K562 (cell line): ENCODE measurements at regions not wholly inside any gene's neighbourhood (a gene's known extent, or its start where the extent isn't known, plus 50 kb on each side); places are given as distances from the start of the nearest gene placed in this dataset.
A peak's percentile ranks its signal among the peaks of the same experiment; 100 is the strongest.

Source experiments
- ADNP ChIP-seq: fragments of 200-800 bp; sonication (Bioruptor generic); IDR thresholded peaks from 2 replicates; pipeline ENCODE4 v1.6.1; 2016; ENCODE audit warnings: missing genetic modification characterization, missing compliant biosample characterization
- BRD9 ChIP-seq: fragments of 450-650 bp; IDR thresholded peaks from 2 replicates; pipeline ENCODE4 v1.6.1; 2018; ENCODE audit warnings: low read depth; ENCODE audit not compliant: partially characterized antibody
- CEBPG ChIP-seq, 3 experiments: fragments of 200-800 bp in 1 of 3; sonication (Bioruptor generic) in 1 of 3; sonication (generic) in 1 of 3; formaldehyde crosslinking in 1 of 3; IDR thresholded peaks in 2 of 3; conservative IDR thresholded peaks in 1 of 3; 2 replicates each; pipeline versions ENCODE4 v1.6.1 to v1.8.0; 2016 to 2022; ENCODE audit warnings: missing compliant biosample characterization in 2 of 3, missing genetic modification characterization in 2 of 3, mild to moderate bottlenecking in 1 of 3, missing genetic modification reagents in 1 of 3
- CHD1 ChIP-seq: fragments of 200-600 bp; sonication (generic); IDR thresholded peaks from one replicate; pipeline ENCODE4 v1.6.1; 2012; ENCODE audit warnings: mild to moderate bottlenecking, moderate library complexity, low read length, inconsistent platforms
- CHD4 ChIP-seq: fragments of 200-600 bp; sonication (generic); IDR thresholded peaks from 3 replicates; pipeline ENCODE4 v1.6.1; 2012; ENCODE audit warnings: low read depth, mild to moderate bottlenecking, mixed read lengths, low read length, inconsistent platforms; ENCODE audit not compliant: insufficient read depth, insufficient replicate concordance, poor library complexity, severe bottlenecking
- ERF ChIP-seq: fragments of 450-650 bp; formaldehyde crosslinking; IDR thresholded peaks from 2 replicates; pipeline ENCODE4 v1.4.0; 2020; ENCODE audit warnings: mild to moderate bottlenecking, mixed read lengths
- ETV6 ChIP-seq, 3 experiments: fragments of 150-350 bp in 1 of 3; sonication (generic) in 1 of 3; formaldehyde crosslinking in 1 of 3; IDR thresholded peaks; 2 replicates each; pipeline versions ENCODE4 v1.6.1 to v1.8.0; 2014 to 2022; ENCODE audit warnings: borderline replicate concordance in 2 of 3, low read depth in 2 of 3, antibody characterized with exemption in 1 of 3, low read length in 1 of 3, mild to moderate bottlenecking in 1 of 3, missing genetic modification reagents in 1 of 3
- ILF3 ChIP-seq: fragments of 450-650 bp; IDR thresholded peaks from 2 replicates; pipeline ENCODE4 v1.6.1; 2018; ENCODE audit warnings: antibody characterized with exemption, mild to moderate bottlenecking, moderate library complexity, borderline replicate concordance
- KDM1A ChIP-seq, 2 experiments: fragments of 450-650 bp; IDR thresholded peaks; 2 replicates each; pipeline ENCODE4 v1.6.1; 2016; ENCODE audit warnings: mild to moderate bottlenecking in 2 of 2
- POLR2AphosphoS5 ChIP-seq: IDR thresholded peaks from 2 replicates; pipeline ENCODE4 v1.6.1; 2011; ENCODE audit warnings: mild to moderate bottlenecking, low read depth, low read length, moderate library complexity; ENCODE audit not compliant: control insufficient read depth, insufficient read depth
- PRPF4 ChIP-seq: fragments of 200-400 bp; formaldehyde crosslinking; IDR thresholded peaks from one replicate; pipeline ENCODE4 v1.6.1; 2017; ENCODE audit warnings: low read length, low read depth, mild to moderate bottlenecking; ENCODE audit not compliant: insufficient read depth, poor library complexity, severe bottlenecking
- SRSF9 ChIP-seq: fragments of 200-400 bp; formaldehyde crosslinking; IDR thresholded peaks from 2 replicates; pipeline ENCODE4 v1.6.1; 2017; ENCODE audit warnings: low read depth, low read length, borderline replicate concordance
- TAF15 ChIP-seq: fragments of 200-400 bp; formaldehyde crosslinking; IDR thresholded peaks from 2 replicates; pipeline ENCODE4 v1.6.1; 2017; ENCODE audit warnings: mild to moderate bottlenecking, low read depth, low read length, moderate library complexity
- ZBTB1 ChIP-seq: sonication (generic); formaldehyde crosslinking; IDR thresholded peaks from 2 replicates; pipeline ENCODE4 v1.8.1; 2023; ENCODE audit warnings: missing genetic modification reagents, low read depth, mild to moderate bottlenecking, borderline replicate concordance
- ZC3H8 ChIP-seq: fragments of 450-650 bp; IDR thresholded peaks from 2 replicates; pipeline ENCODE4 v1.6.1; 2017
- ZFX ChIP-seq: sonication (generic); formaldehyde crosslinking; IDR thresholded peaks from 2 replicates; pipeline ENCODE4 v1.8.0; 2022; ENCODE audit warnings: mild to moderate bottlenecking, missing genetic modification reagents, moderate library complexity
- ZNF146 ChIP-seq: IDR thresholded peaks from one replicate; pipeline ENCODE4 v1.6.1; 2018; ENCODE audit warnings: missing compliant biosample characterization; ENCODE audit not compliant: unreplicated experiment
- ZNF644 ChIP-seq: fragments of 200-800 bp; sonication (Bioruptor generic); IDR thresholded peaks from 2 replicates; pipeline ENCODE4 v1.6.1; 2016; ENCODE audit warnings: low read depth, missing genetic modification characterization, missing compliant biosample characterization
- TF ChIP-seq, protein P1 (sequence below): fragments of 450-650 bp; formaldehyde crosslinking; conservative IDR thresholded peaks from 2 replicates; pipeline ENCODE4 v1.4.0; 2022; ENCODE audit warnings: mild to moderate bottlenecking, missing genetic modification characterization
- TF ChIP-seq, protein P2 (sequence below): IDR thresholded peaks from 2 replicates; pipeline ENCODE4 v1.6.1; 2011; ENCODE audit not compliant: insufficient read length; ENCODE audit errors: extremely low read depth
- TF ChIP-seq, protein P3 (sequence below): fragments of 450-650 bp; IDR thresholded peaks from 2 replicates; pipeline ENCODE4 v1.6.1; 2016

DNA sequence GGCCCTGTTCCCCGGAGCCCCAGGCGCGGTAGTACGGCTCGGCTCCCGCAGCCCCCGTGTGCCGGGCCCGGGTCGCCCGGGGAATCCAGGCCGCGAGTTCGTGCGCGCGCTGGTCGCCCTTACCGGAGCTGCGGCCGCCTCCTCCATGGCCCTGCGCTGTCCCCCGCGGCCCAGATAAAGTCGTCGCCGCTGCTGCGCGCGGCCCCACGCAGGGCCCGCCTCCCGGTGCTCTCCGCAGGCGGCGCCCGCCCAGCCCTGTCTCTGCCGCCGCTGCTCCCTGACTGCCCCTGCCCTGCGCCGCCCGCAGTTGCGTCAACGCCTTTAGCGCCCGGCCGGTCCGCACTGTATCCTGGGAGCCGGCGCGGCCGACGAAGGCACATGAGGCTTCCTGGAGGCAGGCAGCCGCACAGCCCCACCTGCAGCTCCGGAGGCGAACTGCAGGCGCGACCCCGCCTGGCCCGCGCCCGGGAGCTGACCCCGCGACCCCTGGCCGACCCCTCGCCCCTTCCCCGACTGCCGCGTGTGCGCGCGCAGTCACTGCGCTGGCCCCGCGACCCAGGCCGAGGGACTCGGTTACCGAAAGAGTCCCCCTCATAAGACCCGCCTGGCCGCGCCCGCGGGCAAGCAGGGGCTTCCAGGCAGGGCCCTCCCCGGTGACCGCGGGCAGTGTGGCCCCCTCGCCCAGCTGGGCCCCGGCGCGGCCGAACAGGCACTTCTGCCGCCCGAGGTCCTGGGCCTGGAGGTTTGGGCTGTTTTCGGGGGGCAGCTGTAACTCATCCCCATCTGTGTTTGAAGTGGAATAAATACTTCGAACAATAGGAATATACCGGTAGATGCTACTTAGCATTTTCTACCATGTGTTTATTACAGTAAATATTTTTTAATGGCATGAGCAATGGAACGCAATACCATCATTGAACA, 127.1 kb upstream of the ZNF746 start (continued):
- TF ChIP-seq, protein P1, sequence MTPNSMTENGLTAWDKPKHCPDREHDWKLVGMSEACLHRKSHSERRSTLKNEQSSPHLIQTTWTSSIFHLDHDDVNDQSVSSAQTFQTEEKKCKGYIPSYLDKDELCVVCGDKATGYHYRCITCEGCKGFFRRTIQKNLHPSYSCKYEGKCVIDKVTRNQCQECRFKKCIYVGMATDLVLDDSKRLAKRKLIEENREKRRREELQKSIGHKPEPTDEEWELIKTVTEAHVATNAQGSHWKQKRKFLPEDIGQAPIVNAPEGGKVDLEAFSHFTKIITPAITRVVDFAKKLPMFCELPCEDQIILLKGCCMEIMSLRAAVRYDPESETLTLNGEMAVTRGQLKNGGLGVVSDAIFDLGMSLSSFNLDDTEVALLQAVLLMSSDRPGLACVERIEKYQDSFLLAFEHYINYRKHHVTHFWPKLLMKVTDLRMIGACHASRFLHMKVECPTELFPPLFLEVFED = no peak
- TF ChIP-seq ETV6 (IDR thresholded peaks at IDR 0.05; ENCODE audit: borderline replicate concordance in 1 of 2, low read depth in 2 of 2, low read length in 1 of 2) = peak in 1 of 2 experiments; percentile 24; a peak in 1 of 4 replicates
- peak; percentile 60; the same call in 1 of the 2 replicates for TF ChIP-seq ETV6 (CRISPR knock-in tag; IDR thresholded peaks at IDR 0.05; ENCODE audit: borderline replicate concordance)
- peak; percentile 70; the same call in 1 of the 2 replicates for TF ChIP-seq ERF
- TF ChIP-seq ZFX (CRISPR knock-in tag) = peak; percentile 98
- peak; percentile 97 for TF ChIP-seq CEBPG (CRISPR knock-in tag; IDR thresholded peaks at IDR 0.05)
- peak; percentile 88 to 94 for TF ChIP-seq CEBPG (tag; conservative IDR thresholded peaks at IDR 0.05 in 1 of 2, IDR thresholded peaks at IDR 0.05 in 1 of 2)
- TF ChIP-seq, protein P2, sequence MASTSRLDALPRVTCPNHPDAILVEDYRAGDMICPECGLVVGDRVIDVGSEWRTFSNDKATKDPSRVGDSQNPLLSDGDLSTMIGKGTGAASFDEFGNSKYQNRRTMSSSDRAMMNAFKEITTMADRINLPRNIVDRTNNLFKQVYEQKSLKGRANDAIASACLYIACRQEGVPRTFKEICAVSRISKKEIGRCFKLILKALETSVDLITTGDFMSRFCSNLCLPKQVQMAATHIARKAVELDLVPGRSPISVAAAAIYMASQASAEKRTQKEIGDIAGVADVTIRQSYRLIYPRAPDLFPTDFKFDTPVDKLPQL = no peak
- no peak for TF ChIP-seq BRD9
- TF ChIP-seq PRPF4 = peak; percentile 78
- no peak for TF ChIP-seq KDM1A (IDR thresholded peaks at IDR 0.05)
- no peak for TF ChIP-seq ZC3H8
- TF ChIP-seq CHD1 = peak; percentile 23
- peak; percentile 40; the same call in 1 of the 2 replicates for TF ChIP-seq ILF3
- TF ChIP-seq ADNP (tag) = no peak
- peak; percentile 93 for TF ChIP-seq POLR2AphosphoS5
- peak; percentile 29; the same call in 1 of the 2 replicates for TF ChIP-seq ZNF644 (tag)
- TF ChIP-seq, protein P3, sequence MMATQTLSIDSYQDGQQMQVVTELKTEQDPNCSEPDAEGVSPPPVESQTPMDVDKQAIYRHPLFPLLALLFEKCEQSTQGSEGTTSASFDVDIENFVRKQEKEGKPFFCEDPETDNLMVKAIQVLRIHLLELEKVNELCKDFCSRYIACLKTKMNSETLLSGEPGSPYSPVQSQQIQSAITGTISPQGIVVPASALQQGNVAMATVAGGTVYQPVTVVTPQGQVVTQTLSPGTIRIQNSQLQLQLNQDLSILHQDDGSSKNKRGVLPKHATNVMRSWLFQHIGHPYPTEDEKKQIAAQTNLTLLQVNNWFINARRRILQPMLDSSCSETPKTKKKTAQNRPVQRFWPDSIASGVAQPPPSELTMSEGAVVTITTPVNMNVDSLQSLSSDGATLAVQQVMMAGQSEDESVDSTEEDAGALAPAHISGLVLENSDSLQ = no peak
- no peak for TF ChIP-seq CHD4
- TF ChIP-seq ZNF146 (CRISPR knock-in tag) = no peak
- no peak for TF ChIP-seq TAF15
- TF ChIP-seq SRSF9 = no peak
- no peak for TF ChIP-seq ZBTB1 (CRISPR knock-in tag)
